ENCODE measurements at regions not wholly inside any gene's neighbourhood (a gene's known extent, or its start where the extent isn't known, plus 50 kb on each side); places are given as distances from the start of the nearest gene placed in this dataset.
"Not testable (repeated sequence)": the region's sequence is repeated elsewhere in the genome, so short reads cannot be mapped to it uniquely, and the experiment has no call there.

DNA sequence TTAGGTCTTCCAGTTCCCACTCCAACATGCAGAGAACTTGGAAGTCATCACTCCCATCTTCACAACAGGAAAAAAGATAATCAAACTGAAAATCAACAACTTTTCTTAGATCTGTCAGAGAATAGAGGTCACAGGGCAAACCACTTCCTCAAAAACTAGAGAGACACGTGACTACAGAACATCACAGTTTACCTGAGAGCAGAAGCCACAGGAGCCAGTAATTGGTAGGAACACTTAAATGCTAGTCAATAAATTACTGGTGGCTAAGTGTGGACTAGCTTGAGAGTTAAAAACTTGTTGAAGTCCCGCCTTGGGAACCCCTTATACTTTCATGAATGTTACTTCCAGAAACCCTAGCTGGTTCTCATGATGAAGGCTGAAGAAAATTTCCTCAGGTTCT, 81.1 kb downstream of the THSD1 start:
- ATAC-seq (ENCODE audit: insufficient read depth, low read depth), result peak; percentile 64; the same call in 2 of the 3 replicates
- H3K36me3 ChIP-seq (ENCODE audit: insufficient read depth, low read length); H2AFZ ChIP-seq (ENCODE audit: low read depth, low read length); H3K9ac ChIP-seq (ENCODE audit: low read depth, low read length); H3K4me2 ChIP-seq (ENCODE audit: insufficient read depth, low read length); H3K4me3 ChIP-seq (ENCODE audit: low read depth in 1 of 2, low read length in 2 of 2); H3K27me3 ChIP-seq (ENCODE audit: insufficient read depth, low read length, poor library complexity); DNase-seq; H3K27ac ChIP-seq (ENCODE audit: low read length); H4K20me1 ChIP-seq (ENCODE audit: insufficient read depth, low read length); H3K4me1 ChIP-seq (ENCODE audit: insufficient read depth, low read length); H3K79me2 ChIP-seq (ENCODE audit: insufficient read depth, low read length); H3K9me3 ChIP-seq (ENCODE audit: insufficient read depth, low read length, severe bottlenecking): not testable (repeated sequence)

DNA sequence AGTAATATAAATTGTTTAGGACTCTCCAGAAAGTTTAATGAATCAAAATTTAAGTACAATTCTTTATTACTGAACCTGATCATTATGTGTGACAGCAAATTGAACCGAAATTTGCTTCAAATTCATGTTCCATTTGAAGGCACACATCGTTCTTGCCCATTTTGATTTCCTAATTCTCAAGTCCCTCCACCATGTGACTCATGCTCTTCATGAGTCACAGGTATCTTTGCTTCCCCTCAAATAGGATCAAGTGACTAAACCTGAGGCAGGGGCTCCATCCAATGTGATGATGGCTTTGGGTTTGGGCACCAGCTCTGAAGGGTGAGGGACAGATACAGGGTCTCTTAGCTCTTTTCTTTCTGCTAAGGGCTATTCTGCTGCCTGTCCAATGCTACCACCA, 86.1 kb downstream of the THSD1 start:
- no peaks in the 10 kb centered on the region for H3K79me2 ChIP-seq (ENCODE audit: insufficient read depth, low read length)
- TF ChIP-seq, protein P1, sequence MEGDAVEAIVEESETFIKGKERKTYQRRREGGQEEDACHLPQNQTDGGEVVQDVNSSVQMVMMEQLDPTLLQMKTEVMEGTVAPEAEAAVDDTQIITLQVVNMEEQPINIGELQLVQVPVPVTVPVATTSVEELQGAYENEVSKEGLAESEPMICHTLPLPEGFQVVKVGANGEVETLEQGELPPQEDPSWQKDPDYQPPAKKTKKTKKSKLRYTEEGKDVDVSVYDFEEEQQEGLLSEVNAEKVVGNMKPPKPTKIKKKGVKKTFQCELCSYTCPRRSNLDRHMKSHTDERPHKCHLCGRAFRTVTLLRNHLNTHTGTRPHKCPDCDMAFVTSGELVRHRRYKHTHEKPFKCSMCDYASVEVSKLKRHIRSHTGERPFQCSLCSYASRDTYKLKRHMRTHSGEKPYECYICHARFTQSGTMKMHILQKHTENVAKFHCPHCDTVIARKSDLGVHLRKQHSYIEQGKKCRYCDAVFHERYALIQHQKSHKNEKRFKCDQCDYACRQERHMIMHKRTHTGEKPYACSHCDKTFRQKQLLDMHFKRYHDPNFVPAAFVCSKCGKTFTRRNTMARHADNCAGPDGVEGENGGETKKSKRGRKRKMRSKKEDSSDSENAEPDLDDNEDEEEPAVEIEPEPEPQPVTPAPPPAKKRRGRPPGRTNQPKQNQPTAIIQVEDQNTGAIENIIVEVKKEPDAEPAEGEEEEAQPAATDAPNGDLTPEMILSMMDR (IDR thresholded peaks at IDR 0.05; ENCODE audit: borderline replicate concordance, extremely low read depth, low read length, poor library complexity, severe bottlenecking), result no peak
- TF ChIP-seq EZH2 (IDR thresholded peaks at IDR 0.05; ENCODE audit: borderline replicate concordance, low read depth, low read length, severe bottlenecking), result no peak
- no peak for DNase-seq
- H4K20me1 ChIP-seq (ENCODE audit: insufficient read depth, low read length), result no peaks in the 10 kb centered on the region
- no peak overlapping the region for H3K27ac ChIP-seq (ENCODE audit: low read length)
- H3K4me1 ChIP-seq (ENCODE audit: insufficient read depth, low read length), result peaks cover 6% of the 10 kb centered on the region
- no peak for ATAC-seq (ENCODE audit: insufficient read depth, low read depth)
- H3K9me3 ChIP-seq (ENCODE audit: insufficient read depth, low read length, severe bottlenecking), result no peaks in the 10 kb centered on the region
- H3K36me3 ChIP-seq (ENCODE audit: insufficient read depth, low read length), result no peaks in the 10 kb centered on the region
- H3K27me3 ChIP-seq (ENCODE audit: insufficient read depth, low read length, poor library complexity), result no peaks in the 10 kb centered on the region
- no peak overlapping the region for H3K4me2 ChIP-seq (ENCODE audit: insufficient read depth, low read length)
- no peak overlapping the region for H2AFZ ChIP-seq (ENCODE audit: low read depth, low read length)
- H3K9ac ChIP-seq (ENCODE audit: low read depth, low read length), result no peak overlapping the region
- no peak overlapping the region for H3K4me3 ChIP-seq (ENCODE audit: low read depth in 1 of 2, low read length in 2 of 2)

DNA sequence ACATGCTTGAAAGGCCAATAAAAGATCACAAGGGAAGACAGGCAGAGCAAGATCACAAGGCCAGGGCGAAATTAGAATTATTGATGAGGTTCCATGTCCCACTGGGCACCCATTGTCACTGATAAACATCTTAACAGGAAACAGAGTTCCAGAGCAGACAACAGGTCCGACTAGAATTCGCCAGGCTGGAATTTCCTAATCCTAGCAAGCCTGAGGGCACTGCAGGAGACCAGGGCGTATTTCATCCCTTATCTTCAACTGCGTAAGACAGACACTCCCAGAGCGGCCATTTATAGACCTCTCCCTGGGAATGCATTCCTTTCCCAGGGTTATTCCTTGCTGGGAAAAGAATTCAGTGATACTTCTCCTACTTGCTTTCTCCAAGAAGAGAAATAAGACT, 96.1 kb downstream of the THSD1 start:
- ATAC-seq (ENCODE audit: insufficient read depth, low read depth); H2AFZ ChIP-seq (ENCODE audit: low read depth, low read length): not testable (repeated sequence)

DNA sequence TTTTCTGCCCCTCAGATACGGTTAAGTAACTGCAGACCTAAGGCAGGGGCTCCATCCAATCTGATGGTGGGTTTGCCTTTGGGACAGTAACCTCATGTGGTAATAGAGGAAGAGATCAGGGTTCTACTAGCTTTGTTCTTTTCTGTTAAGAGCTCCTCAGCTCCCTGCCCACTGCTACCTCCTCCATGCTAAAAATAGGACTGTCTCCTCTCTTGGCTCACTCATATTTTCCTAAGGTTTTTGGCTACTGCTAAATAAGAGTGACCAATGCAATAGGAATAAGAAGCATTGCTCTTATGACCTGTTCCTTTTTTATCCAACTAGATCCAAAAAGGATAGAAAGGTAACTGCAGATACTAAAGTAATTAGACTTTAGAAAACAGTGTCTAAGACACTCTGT, 99.6 kb downstream of the THSD1 start:
- DNase-seq; H3K79me2 ChIP-seq (ENCODE audit: insufficient read depth, low read length); H3K27ac ChIP-seq (ENCODE audit: low read length); H2AFZ ChIP-seq (ENCODE audit: low read depth, low read length); H3K4me3 ChIP-seq (ENCODE audit: low read depth in 1 of 2, low read length in 2 of 2); H3K36me3 ChIP-seq (ENCODE audit: insufficient read depth, low read length); H3K27me3 ChIP-seq (ENCODE audit: insufficient read depth, low read length, poor library complexity); ATAC-seq (ENCODE audit: insufficient read depth, low read depth); H3K9me3 ChIP-seq (ENCODE audit: insufficient read depth, low read length, severe bottlenecking); H4K20me1 ChIP-seq (ENCODE audit: insufficient read depth, low read length); H3K4me1 ChIP-seq (ENCODE audit: insufficient read depth, low read length); H3K4me2 ChIP-seq (ENCODE audit: insufficient read depth, low read length); H3K9ac ChIP-seq (ENCODE audit: low read depth, low read length): not testable (repeated sequence)

More for the DNA sequence above, 96.1 kb downstream of the THSD1 start:
- not testable (repeated sequence) for H3K27me3 ChIP-seq (ENCODE audit: insufficient read depth, low read length, poor library complexity); H3K4me1 ChIP-seq (ENCODE audit: insufficient read depth, low read length); H3K9me3 ChIP-seq (ENCODE audit: insufficient read depth, low read length, severe bottlenecking); H3K79me2 ChIP-seq (ENCODE audit: insufficient read depth, low read length); H3K9ac ChIP-seq (ENCODE audit: low read depth, low read length); H3K4me2 ChIP-seq (ENCODE audit: insufficient read depth, low read length); H3K27ac ChIP-seq (ENCODE audit: low read length); H3K36me3 ChIP-seq (ENCODE audit: insufficient read depth, low read length); H4K20me1 ChIP-seq (ENCODE audit: insufficient read depth, low read length); DNase-seq; H3K4me3 ChIP-seq (ENCODE audit: low read depth in 1 of 2, low read length in 2 of 2)

DNA sequence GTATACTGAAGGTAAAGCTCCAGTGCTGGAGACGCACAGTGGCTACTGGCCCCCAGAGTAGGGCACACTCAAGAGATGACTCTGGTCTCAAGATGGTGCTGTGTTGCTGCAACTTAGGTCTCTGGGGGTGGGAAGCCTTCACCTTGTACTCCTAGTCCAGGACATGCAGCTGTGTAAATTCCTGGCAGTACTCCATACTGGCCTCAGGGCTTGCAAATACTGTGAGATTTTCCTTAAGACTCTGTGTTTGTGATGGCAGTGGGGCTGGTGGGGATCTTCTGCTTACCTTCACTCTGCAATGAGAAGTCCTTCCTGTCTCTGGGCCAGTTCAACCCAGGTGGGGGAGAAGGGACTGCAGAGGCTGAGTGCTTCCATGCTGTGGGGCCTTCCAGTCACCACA, 102.9 kb downstream of the THSD1 start:
- ATAC-seq (ENCODE audit: insufficient read depth, low read depth), result not testable (repeated sequence)

DNA sequence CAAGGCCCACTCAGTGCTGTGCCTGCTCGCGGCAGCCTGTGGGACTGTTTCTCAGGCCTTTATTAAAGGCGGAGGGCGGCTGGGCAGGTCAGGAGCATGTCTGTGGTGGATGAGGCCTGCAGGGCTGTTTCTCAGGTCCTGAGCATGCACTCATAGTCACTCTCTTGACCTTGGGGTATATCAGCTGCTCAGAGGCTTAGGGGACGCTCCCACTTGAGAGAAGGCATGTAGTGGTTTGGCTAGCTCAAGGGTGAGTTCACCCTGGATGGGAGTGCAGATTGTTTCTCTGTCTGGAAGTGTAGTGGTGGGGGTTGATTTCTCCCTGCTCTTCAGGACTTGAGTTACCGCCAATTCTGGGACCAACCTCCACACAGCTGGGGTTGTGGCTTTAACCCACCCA, 103.3 kb downstream of the THSD1 start:
- not testable (repeated sequence) for H4K20me1 ChIP-seq (ENCODE audit: insufficient read depth, low read length); H3K36me3 ChIP-seq (ENCODE audit: insufficient read depth, low read length); ATAC-seq (ENCODE audit: insufficient read depth, low read depth); H3K4me2 ChIP-seq (ENCODE audit: insufficient read depth, low read length); H3K79me2 ChIP-seq (ENCODE audit: insufficient read depth, low read length); H3K9ac ChIP-seq (ENCODE audit: low read depth, low read length); H3K4me3 ChIP-seq (ENCODE audit: low read depth in 1 of 2, low read length in 2 of 2); H2AFZ ChIP-seq (ENCODE audit: low read depth, low read length); DNase-seq; H3K9me3 ChIP-seq (ENCODE audit: insufficient read depth, low read length, severe bottlenecking); H3K27ac ChIP-seq (ENCODE audit: low read length); H3K4me1 ChIP-seq (ENCODE audit: insufficient read depth, low read length); H3K27me3 ChIP-seq (ENCODE audit: insufficient read depth, low read length, poor library complexity)

More for the DNA sequence above, 102.9 kb downstream of the THSD1 start:
- not testable (repeated sequence) for H3K4me1 ChIP-seq (ENCODE audit: insufficient read depth, low read length); DNase-seq; H3K79me2 ChIP-seq (ENCODE audit: insufficient read depth, low read length); H3K4me3 ChIP-seq (ENCODE audit: low read depth in 1 of 2, low read length in 2 of 2); H4K20me1 ChIP-seq (ENCODE audit: insufficient read depth, low read length); H3K27ac ChIP-seq (ENCODE audit: low read length); H3K36me3 ChIP-seq (ENCODE audit: insufficient read depth, low read length); H3K9ac ChIP-seq (ENCODE audit: low read depth, low read length); H3K27me3 ChIP-seq (ENCODE audit: insufficient read depth, low read length, poor library complexity); H2AFZ ChIP-seq (ENCODE audit: low read depth, low read length); H3K4me2 ChIP-seq (ENCODE audit: insufficient read depth, low read length); H3K9me3 ChIP-seq (ENCODE audit: insufficient read depth, low read length, severe bottlenecking)

DNA sequence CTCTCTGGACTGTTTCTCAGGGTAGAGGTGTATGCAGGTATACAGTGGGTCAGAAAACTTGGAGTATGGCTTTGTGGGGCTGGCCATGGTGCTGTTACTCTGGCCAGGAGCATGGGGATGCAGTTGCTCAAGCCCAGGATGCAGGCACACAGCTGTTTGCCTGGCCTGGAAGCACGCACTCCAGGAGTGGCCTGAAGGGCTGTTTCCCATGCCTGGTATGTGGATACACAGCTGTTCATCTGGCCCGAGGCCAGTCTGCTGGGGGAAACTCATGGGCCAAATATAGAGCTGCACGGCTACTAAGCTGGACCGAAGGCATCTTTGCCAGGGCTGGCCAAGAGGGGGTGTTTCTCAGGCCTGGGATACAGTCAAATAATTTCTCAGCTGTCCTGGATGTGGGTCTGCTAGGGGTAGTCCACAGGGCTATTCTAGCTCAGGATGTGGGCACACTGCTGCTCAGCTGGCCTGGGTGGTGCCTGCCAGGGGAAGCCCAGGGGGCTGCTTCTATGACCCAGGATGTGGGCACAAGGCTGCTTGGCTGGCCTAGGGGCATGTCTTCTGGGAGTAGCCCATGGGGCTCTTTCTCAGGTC, 104.1 kb downstream of the THSD1 start:
- not testable (repeated sequence) for H3K79me2 ChIP-seq (ENCODE audit: insufficient read depth, low read length); H3K4me2 ChIP-seq (ENCODE audit: insufficient read depth, low read length); H4K20me1 ChIP-seq (ENCODE audit: insufficient read depth, low read length); H3K4me3 ChIP-seq (ENCODE audit: low read depth in 1 of 2, low read length in 2 of 2); H3K36me3 ChIP-seq (ENCODE audit: insufficient read depth, low read length); H3K9ac ChIP-seq (ENCODE audit: low read depth, low read length); H3K9me3 ChIP-seq (ENCODE audit: insufficient read depth, low read length, severe bottlenecking); H3K27me3 ChIP-seq (ENCODE audit: insufficient read depth, low read length, poor library complexity); H2AFZ ChIP-seq (ENCODE audit: low read depth, low read length); DNase-seq; H3K27ac ChIP-seq (ENCODE audit: low read length); H3K4me1 ChIP-seq (ENCODE audit: insufficient read depth, low read length); ATAC-seq (ENCODE audit: insufficient read depth, low read depth)
